HG02759 (cell line): ENCODE measurements at regions not wholly inside any gene's neighbourhood (a gene's known extent, or its start where the extent isn't known, plus 50 kb on each side); places are given as distances from the start of the nearest gene placed in this dataset.

Experiments
- ATAC-seq: cut with Tn5 transposase; IDR thresholded peaks from one replicate; pipeline ENCODE4 v1.9.1; 2021; ENCODE audit warnings: mild to moderate bottlenecking, moderate library complexity; ENCODE audit not compliant: unreplicated experiment

- no peak for ATAC-seq
These were observed 83.5 kb upstream of the INSIG1 start for GRCh38 chr7:155213955-155214740.

GRCh38 chr7:155215576-155216325, 81.9 kb upstream of the INSIG1 start:
- no peak for ATAC-seq

GRCh38 chr7:155216475-155217272, 81.0 kb upstream of the INSIG1 start:
- ATAC-seq: no peak

GRCh38 chr7:155217634-155218033, 80.0 kb upstream of the INSIG1 start:
- peak; percentile 50 for ATAC-seq

- no peak for ATAC-seq
These were observed 79.2 kb upstream of the INSIG1 start for GRCh38 chr7:155218276-155219153.

GRCh38 chr7:155219154-155219531, 78.5 kb upstream of the INSIG1 start:
- no peak for ATAC-seq

GRCh38 chr7:155219947-155220769, 77.5 kb upstream of the INSIG1 start:
- ATAC-seq: no peak

GRCh38 chr7:155220903-155221302, 76.8 kb upstream of the INSIG1 start:
- ATAC-seq: no peak

- ATAC-seq: no peak
These were observed 76.1 kb upstream of the INSIG1 start for GRCh38 chr7:155221547-155221946.

- no peak for ATAC-seq
These were observed 75.6 kb upstream of the INSIG1 start for GRCh38 chr7:155222061-155222460.

GRCh38 chr7:155222573-155222972, 75.1 kb upstream of the INSIG1 start:
- ATAC-seq: no peak

- no peak for ATAC-seq
These were observed 74.7 kb upstream of the INSIG1 start for GRCh38 chr7:155223021-155223420.

- no peak for ATAC-seq
These were observed 74.2 kb upstream of the INSIG1 start for GRCh38 chr7:155223503-155223902.

GRCh38 chr7:155224116-155224811, 73.4 kb upstream of the INSIG1 start:
- ATAC-seq: no peak

GRCh38 chr7:155225095-155225494, 72.6 kb upstream of the INSIG1 start:
- ATAC-seq: no peak

GRCh38 chr7:155225516-155225915, 72.2 kb upstream of the INSIG1 start:
- ATAC-seq: no peak

GRCh38 chr7:155226261-155227003, 71.2 kb upstream of the INSIG1 start:
- no peak for ATAC-seq

GRCh38 chr7:155227004-155227787, 70.5 kb upstream of the INSIG1 start:
- ATAC-seq: no peak
